ENCODE measurements at regions not wholly inside any gene's neighbourhood (a gene's known extent, or its start where the extent isn't known, plus 50 kb on each side); places are given as distances from the start of the nearest gene placed in this dataset.

GRCh38 chr1:86649618-86650017 is 54.8 kb upstream of the SH3GLB1 start:
- H3K36me3 ChIP-seq (ENCODE audit: control insufficient read depth in 2 of 4, insufficient read depth in 4 of 4, low read length in 3 of 4), result no peaks in the 10 kb centered on the region
- no peak overlapping the region for H2BK15ac ChIP-seq (ENCODE audit: low read length)
- H2AFZ ChIP-seq (ENCODE audit: low read length), result no peak overlapping the region
- H3K14ac ChIP-seq (ENCODE audit: insufficient read length), result no peak overlapping the region
- H2BK5ac ChIP-seq (ENCODE audit: low read depth, low read length), result no peak overlapping the region
- DNase-seq (ENCODE audit: low read depth in 1 of 2, low spot score in 2 of 2) (no peak), FAIRE-seq (no peak)
- no peak overlapping the region for H2AK5ac ChIP-seq (ENCODE audit: low read depth, low read length)
- H3K27ac ChIP-seq (ENCODE audit: low read depth, low read length), result no peak overlapping the region
- no peak overlapping the region for H2BK120ac ChIP-seq (replicated peaks; ENCODE audit: low read depth, low read length)
- no peak overlapping the region for H3K4me2 ChIP-seq (ENCODE audit: insufficient read depth in 1 of 2, low read depth in 2 of 2, low read length in 2 of 2)
- no peaks in the 10 kb centered on the region for H3K79me1 ChIP-seq (ENCODE audit: low read depth, low read length)
- no peak overlapping the region for H2BK20ac ChIP-seq (ENCODE audit: low read length)
- no peaks in the 10 kb centered on the region for H3K9me3 ChIP-seq (ENCODE audit: insufficient read depth in 2 of 2, low read depth in 1 of 2, low read length in 1 of 2)
- H3K18ac ChIP-seq (ENCODE audit: extremely low read depth, low read length), result no peak overlapping the region
- H3K27me3 ChIP-seq (replicated peaks in 1 of 4; ENCODE audit: control insufficient read depth in 3 of 4, extremely low read depth in 1 of 4, insufficient read depth in 3 of 4, low read length in 3 of 4), result no peaks in the 10 kb centered on the region
- CTCF ChIA-PET (ENCODE audit: partially characterized antibody), result interaction anchor here (0.7 to 3.7 kb wide), 15 partner anchors 9 to 1709 kb away, joined by 3 to 24 read pairs (median 4); partner anchors contain the start of gene SH3GLB1
- H3K4ac ChIP-seq (replicated peaks; ENCODE audit: insufficient read length, low read depth, low read length), result no peak overlapping the region
- no peak overlapping the region for H3K4me3 ChIP-seq (ENCODE audit: extremely low read depth in 1 of 4, insufficient read depth in 2 of 4, low read depth in 3 of 4, low read length in 4 of 4)
- H3K23me2 ChIP-seq (ENCODE audit: low read depth, low read length), result no peaks in the 10 kb centered on the region
- no peak overlapping the region for H4K5ac ChIP-seq (ENCODE audit: insufficient read length, low read depth, low read length)
- H3K79me2 ChIP-seq (ENCODE audit: control insufficient read depth in 1 of 2, insufficient read depth in 2 of 2, low read length in 2 of 2), result no peaks in the 10 kb centered on the region
- H3K9ac ChIP-seq (replicated peaks in 1 of 4; ENCODE audit: extremely low read depth in 1 of 4, low read depth in 3 of 4, low read length in 3 of 4), result no peak overlapping the region
- H4K8ac ChIP-seq (ENCODE audit: extremely low read depth, insufficient read depth, low read length), result no peak overlapping the region
- H3K4me1 ChIP-seq (replicated peaks in 1 of 4; ENCODE audit: control insufficient read depth in 3 of 4, insufficient read depth in 4 of 4, low read length in 3 of 4), result no peaks in the 10 kb centered on the region
- TF ChIP-seq POLR2A (IDR thresholded peaks at IDR 0.05; ENCODE audit: control extremely low read depth in 1 of 2, low read depth in 2 of 2, low read length in 2 of 2), result no peak
- TF ChIP-seq KDM5A (IDR thresholded peaks at IDR 0.05; ENCODE audit: low read length), result no peak
- TF ChIP-seq RNF2 (IDR thresholded peaks at IDR 0.05; ENCODE audit: borderline replicate concordance, low read depth, low read length, missing control alignments, poor library complexity, severe bottlenecking), result no peak
- TF ChIP-seq CTBP2 (IDR thresholded peaks at IDR 0.05; ENCODE audit: borderline replicate concordance, insufficient read depth, insufficient read length, low read length), result no peak
- TF ChIP-seq RAD21 (IDR thresholded peaks at IDR 0.05 in 1 of 2, conservative IDR thresholded peaks at IDR 0.05 in 1 of 2; ENCODE audit: low read depth in 2 of 2, low read length in 2 of 2), result no peak
- TF ChIP-seq ATF2 (IDR thresholded peaks at IDR 0.05; ENCODE audit: low read length), result no peak
- no peak for TF ChIP-seq TCF12 (IDR thresholded peaks at IDR 0.05; ENCODE audit: low read depth, low read length)
- no peak for TF ChIP-seq ZNF274 (IDR thresholded peaks at IDR 0.05; ENCODE audit: borderline replicate concordance, extremely low read depth, low read length)
- no peak for TF ChIP-seq RXRA (IDR thresholded peaks at IDR 0.05; ENCODE audit: insufficient read depth, low read depth, low read length)
- TF ChIP-seq BCL11A (IDR thresholded peaks at IDR 0.05; ENCODE audit: low read depth in 2 of 2, low read length in 2 of 2), result no peak
- no peak for TF ChIP-seq SIRT6 (IDR thresholded peaks at IDR 0.05; ENCODE audit: low read length)
- no peak overlapping the region for H2BK12ac ChIP-seq (ENCODE audit: low read depth, low read length)
- no peak overlapping the region for H4K91ac ChIP-seq (replicated peaks; ENCODE audit: insufficient read length, low read length)
- WGBS, 2 experiments (ENCODE audit: extremely low coverage in 1 of 2, insufficient coverage in 1 of 2, insufficient read length in 1 of 2, insufficient replicate concordance in 2 of 2, low coverage in 1 of 2, low lambda C conversion rate in 2 of 2, missing lambda C conversion rate in 1 of 2), result 93% methylated on average over 14 of the region's 14 CpGs; no CpG with 5 or more reads in 1 of the 2 experiments
- no peak overlapping the region for H3K56ac ChIP-seq (replicated peaks; ENCODE audit: insufficient read length, low read depth, low read length)
- POLR2A ChIA-PET (ENCODE audit: partially characterized antibody), result no interaction called here
- H4K20me1 ChIP-seq (replicated peaks in 1 of 2; ENCODE audit: control insufficient read depth in 1 of 2, insufficient read depth in 2 of 2, low read length in 2 of 2), result no peaks in the 10 kb centered on the region
- H3K23ac ChIP-seq (ENCODE audit: insufficient read length), result no peak overlapping the region

Data from H1 (cell line).